Inferior parietal cortex (tissue), 1 donor: ENCODE measurements at regions not wholly inside any gene's neighbourhood (a gene's known extent, or its start where the extent isn't known, plus 50 kb on each side); places are given as distances from the start of the nearest gene placed in this dataset.
"Not testable (repeated sequence)": the region's sequence is repeated elsewhere in the genome, so short reads cannot be mapped to it uniquely, and the experiment has no call there.

Source experiments
- DNase-seq: peaks from one replicate; pipeline ENCODE4 v3.0.0-alpha.2; 2016; ENCODE audit errors: extremely low spot score

- no peak for DNase-seq
Observed at GRCh38 chr2:192398236-192398635, 203.5 kb upstream of the TMEFF2 start.

- no peak for DNase-seq
Observed at GRCh38 chr2:192394605-192395004, 199.9 kb upstream of the TMEFF2 start.

- DNase-seq = no peak
Observed at GRCh38 chr2:192391041-192391440, 196.3 kb upstream of the TMEFF2 start.

- no peak for DNase-seq
Observed at GRCh38 chr2:192390401-192390800, 195.7 kb upstream of the TMEFF2 start.

- DNase-seq = not testable (repeated sequence)
Observed at GRCh38 chr2:192384191-192384590, 189.5 kb upstream of the TMEFF2 start.

- no peak for DNase-seq
Observed at GRCh38 chr2:192381082-192381481, 186.3 kb upstream of the TMEFF2 start.

GRCh38 chr2:192379736-192380135 is 185.0 kb upstream of the TMEFF2 start:
- no peak for DNase-seq

GRCh38 chr2:192377173-192377572 is 182.4 kb upstream of the TMEFF2 start:
- no peak for DNase-seq

- DNase-seq = no peak
Observed at GRCh38 chr2:192373754-192374153, 179.0 kb upstream of the TMEFF2 start.

GRCh38 chr2:192373221-192373620 is 178.5 kb upstream of the TMEFF2 start:
- no peak for DNase-seq

GRCh38 chr2:192369969-192370368 is 175.2 kb upstream of the TMEFF2 start:
- no peak for DNase-seq

- no peak for DNase-seq
Observed at GRCh38 chr2:192357217-192357616, 162.5 kb upstream of the TMEFF2 start.

- DNase-seq = no peak
Observed at GRCh38 chr2:192354512-192355244, 159.9 kb upstream of the TMEFF2 start.

GRCh38 chr2:192347542-192347941 is 152.8 kb upstream of the TMEFF2 start:
- DNase-seq = no peak

- no peak for DNase-seq
Observed at GRCh38 chr2:192345287-192345686, 150.6 kb upstream of the TMEFF2 start.

GRCh38 chr2:192333642-192334041 is 138.9 kb upstream of the TMEFF2 start:
- no peak for DNase-seq

GRCh38 chr2:192328297-192328696 is 133.6 kb upstream of the TMEFF2 start:
- DNase-seq = no peak

GRCh38 chr2:192327576-192327975 is 132.8 kb upstream of the TMEFF2 start:
- DNase-seq = no peak

GRCh38 chr2:192315543-192315942 is 120.8 kb upstream of the TMEFF2 start:
- DNase-seq = no peak

- DNase-seq = no peak
Observed at GRCh38 chr2:192314800-192315481, 120.2 kb upstream of the TMEFF2 start.

- no peak for DNase-seq
Observed at GRCh38 chr2:192313773-192314172, 119.0 kb upstream of the TMEFF2 start.

GRCh38 chr2:192311701-192312460 is 117.1 kb upstream of the TMEFF2 start:
- no peak for DNase-seq

- DNase-seq = no peak
Observed at GRCh38 chr2:192307530-192307929, 112.8 kb upstream of the TMEFF2 start.
